ENCODE measurements at regions not wholly inside any gene's neighbourhood (a gene's known extent, or its start where the extent isn't known, plus 50 kb on each side); places are given as distances from the start of the nearest gene placed in this dataset.

DNA sequence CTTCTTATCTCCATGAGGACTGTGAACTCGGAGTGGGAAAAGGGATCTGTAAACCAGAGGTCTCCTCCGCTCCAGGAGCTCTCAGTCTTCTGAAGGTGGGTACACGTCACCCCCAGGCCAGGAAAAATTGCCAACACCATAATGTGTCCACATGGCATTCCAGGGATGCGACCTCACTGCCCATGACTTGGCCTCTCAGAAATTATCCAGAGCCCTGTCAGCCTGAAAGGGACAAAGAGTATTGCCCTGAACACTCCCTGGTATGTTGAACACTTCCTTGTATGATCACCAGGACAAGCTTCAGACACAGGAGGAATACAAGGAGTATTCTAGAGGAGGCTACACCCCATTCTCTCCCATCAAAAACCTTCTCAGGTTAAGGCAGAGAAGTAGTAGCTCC lies 81.0 kb upstream of the SLC7A1 start:
- no peak for DNase-seq (ENCODE audit: low spot score)

GRCh38 chr13:29674532-29674931 lies 79.0 kb upstream of the SLC7A1 start:
- H3K27me3 ChIP-seq (ENCODE audit: insufficient read depth, poor library complexity, severe bottlenecking) = no peaks in the 10 kb centered on the region
- DNase-seq (ENCODE audit: low spot score) (no peak), ATAC-seq (ENCODE audit: low read depth) (peak; percentile 76)
- H3K4me1 ChIP-seq (ENCODE audit: insufficient read depth, poor library complexity, severe bottlenecking) = peaks cover 24% of the 10 kb centered on the region
- H3K36me3 ChIP-seq (ENCODE audit: low read depth) = no peaks in the 10 kb centered on the region
- TF ChIP-seq CTCF (IDR thresholded peaks at IDR 0.05; ENCODE audit: poor library complexity, severe bottlenecking) = no peak
- no peak overlapping the region for H3K4me3 ChIP-seq (ENCODE audit: severe bottlenecking)
- no peaks in the 10 kb centered on the region for H3K9me3 ChIP-seq (ENCODE audit: severe bottlenecking)
- H3K27ac ChIP-seq (ENCODE audit: poor library complexity, severe bottlenecking) = peak overlapping the region; percentile 90

More for the DNA sequence above, 81.0 kb upstream of the SLC7A1 start:
- ATAC-seq (ENCODE audit: low read depth) = peak; percentile 26
- peak overlapping the region; percentile 90 for H3K27ac ChIP-seq (ENCODE audit: poor library complexity, severe bottlenecking)
- TF ChIP-seq CTCF (IDR thresholded peaks at IDR 0.05; ENCODE audit: poor library complexity, severe bottlenecking) = no peak
- no peak overlapping the region for H3K4me3 ChIP-seq (ENCODE audit: severe bottlenecking)
- H3K36me3 ChIP-seq (ENCODE audit: low read depth) = no peaks in the 10 kb centered on the region
- H3K4me1 ChIP-seq (ENCODE audit: insufficient read depth, poor library complexity, severe bottlenecking) = peaks cover 24% of the 10 kb centered on the region
- H3K9me3 ChIP-seq (ENCODE audit: severe bottlenecking) = no peaks in the 10 kb centered on the region
- H3K27me3 ChIP-seq (ENCODE audit: insufficient read depth, poor library complexity, severe bottlenecking) = no peaks in the 10 kb centered on the region

DNA sequence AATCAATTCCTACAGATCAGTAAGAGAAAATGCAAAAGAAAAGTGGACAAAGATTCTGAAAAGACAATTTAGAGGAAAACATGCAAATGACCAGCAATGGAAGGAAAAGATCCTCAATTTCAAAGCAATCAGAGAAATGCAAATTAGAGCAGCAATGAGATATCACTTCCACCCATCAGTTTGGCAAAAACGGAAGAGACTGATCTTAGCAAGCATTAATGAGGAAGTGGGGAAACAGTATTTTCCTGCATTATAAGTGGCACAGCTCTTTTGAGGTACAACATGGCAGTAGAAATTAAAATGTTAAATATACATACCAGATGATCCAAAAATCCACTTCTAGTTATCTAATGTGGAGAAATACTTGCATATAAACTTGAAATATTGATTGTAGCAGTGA lies 69.1 kb upstream of the SLC7A1 start:
- Histone ChIP-seq H3K36me3 (ENCODE audit: low read depth) (no peaks in the 10 kb centered on the region), H3K4me3 (ENCODE audit: severe bottlenecking) (no peak overlapping the region), H3K4me1 (ENCODE audit: insufficient read depth, poor library complexity, severe bottlenecking) (no peaks in the 10 kb centered on the region), H3K27ac (ENCODE audit: poor library complexity, severe bottlenecking) (no peak overlapping the region), H3K27me3 (ENCODE audit: insufficient read depth, poor library complexity, severe bottlenecking) (no peaks in the 10 kb centered on the region), H3K9me3 (ENCODE audit: severe bottlenecking) (no peaks in the 10 kb centered on the region)
- ATAC-seq (ENCODE audit: low read depth) (no peak), DNase-seq (ENCODE audit: low spot score) (no peak)
- no peak for TF ChIP-seq CTCF (IDR thresholded peaks at IDR 0.05; ENCODE audit: poor library complexity, severe bottlenecking)

GRCh38 chr13:29654843-29655547 lies 59.5 kb upstream of the SLC7A1 start:
- H3K36me3 ChIP-seq (ENCODE audit: low read depth) = no peaks in the 10 kb centered on the region
- H3K4me1 ChIP-seq (ENCODE audit: insufficient read depth, poor library complexity, severe bottlenecking) = no peaks in the 10 kb centered on the region
- H3K9me3 ChIP-seq (ENCODE audit: severe bottlenecking) = no peaks in the 10 kb centered on the region
- no peak for DNase-seq (ENCODE audit: low spot score)
- no peak overlapping the region for H3K27ac ChIP-seq (ENCODE audit: poor library complexity, severe bottlenecking)
- ATAC-seq (ENCODE audit: low read depth) = no peak
- H3K4me3 ChIP-seq (ENCODE audit: severe bottlenecking) = no peak overlapping the region
- H3K27me3 ChIP-seq (ENCODE audit: insufficient read depth, poor library complexity, severe bottlenecking) = no peaks in the 10 kb centered on the region
- no peak for TF ChIP-seq CTCF (IDR thresholded peaks at IDR 0.05; ENCODE audit: poor library complexity, severe bottlenecking)

DNA sequence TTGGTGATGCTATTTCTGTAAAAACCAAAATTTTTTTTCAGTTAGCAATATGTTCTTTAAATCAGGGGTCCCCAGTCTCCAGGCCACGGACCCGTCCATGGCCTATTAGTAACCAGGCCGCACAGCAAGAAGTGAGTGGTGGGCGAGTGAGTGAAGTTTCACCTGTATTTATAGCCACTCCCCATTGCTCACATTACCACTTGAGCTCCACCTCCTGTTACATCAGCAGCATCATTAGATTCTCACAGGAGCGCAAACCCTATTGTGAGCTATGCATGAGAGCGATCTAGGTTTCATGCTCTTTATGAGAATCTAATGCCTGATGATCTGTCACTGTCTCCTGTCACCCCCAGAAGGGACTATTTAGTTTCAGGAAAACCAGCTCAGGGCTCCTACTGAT lies 58.9 kb upstream of the SLC7A1 start:
- no peak for TF ChIP-seq CTCF (IDR thresholded peaks at IDR 0.05; ENCODE audit: poor library complexity, severe bottlenecking)

More for the DNA sequence above, 58.9 kb upstream of the SLC7A1 start:
- Histone ChIP-seq H3K9me3 (ENCODE audit: severe bottlenecking) (no peaks in the 10 kb centered on the region), H3K27me3 (ENCODE audit: insufficient read depth, poor library complexity, severe bottlenecking) (no peaks in the 10 kb centered on the region), H3K4me1 (ENCODE audit: insufficient read depth, poor library complexity, severe bottlenecking) (no peaks in the 10 kb centered on the region), H3K36me3 (ENCODE audit: low read depth) (no peaks in the 10 kb centered on the region), H3K4me3 (ENCODE audit: severe bottlenecking) (no peak overlapping the region), H3K27ac (ENCODE audit: poor library complexity, severe bottlenecking) (no peak overlapping the region)
- DNase-seq (ENCODE audit: low spot score) (no peak), ATAC-seq (ENCODE audit: low read depth) (no peak)

Measured in RWPE2 (cell line).